ENCODE measurements at regions not wholly inside any gene's neighbourhood (a gene's known extent, or its start where the extent isn't known, plus 50 kb on each side); places are given as distances from the start of the nearest gene placed in this dataset.

DNA sequence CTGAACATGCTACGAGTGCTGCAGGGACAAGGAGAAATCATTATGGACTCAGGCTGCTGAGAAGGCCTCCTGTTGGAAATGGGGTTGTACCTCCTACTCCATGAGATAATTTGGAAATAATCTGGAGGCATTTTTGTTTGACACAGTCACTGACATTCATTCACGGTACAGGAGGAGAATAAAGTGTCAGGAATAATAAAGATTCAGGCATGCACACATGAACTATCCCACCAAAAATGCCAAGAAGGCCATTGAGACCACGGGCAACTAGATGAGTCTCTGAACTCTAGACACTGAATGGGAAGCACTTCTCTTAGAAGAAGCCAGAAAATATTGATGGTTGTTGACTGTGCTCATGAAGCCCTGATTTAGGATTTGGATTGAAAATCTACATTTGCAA is 220.9 kb upstream of the HABP2 start:
- no peak overlapping the region for H3K9ac ChIP-seq (ENCODE audit: low read length)
- no peaks in the 10 kb centered on the region for H3K9me2 ChIP-seq (ENCODE audit: insufficient read depth, low read length)
- H3K27me3 ChIP-seq (ENCODE audit: insufficient read depth, low read depth, low read length), result no peaks in the 10 kb centered on the region
- H3K9me3 ChIP-seq (ENCODE audit: low read length), result no peaks in the 10 kb centered on the region
- H3K36me3 ChIP-seq (ENCODE audit: insufficient read depth, low read length), result no peaks in the 10 kb centered on the region
- H3K79me2 ChIP-seq (replicated peaks; ENCODE audit: insufficient read depth, low read length), result no peaks in the 10 kb centered on the region
- no peak for TF ChIP-seq TAF1 (IDR thresholded peaks at IDR 0.05; ENCODE audit: low read depth)
- no peak for TF ChIP-seq EP300 (conservative IDR thresholded peaks at IDR 0.05; ENCODE audit: poor library complexity, severe bottlenecking)
- no peak for TF ChIP-seq SMC3 (conservative IDR thresholded peaks at IDR 0.05; ENCODE audit: poor library complexity)
- no peak for TF ChIP-seq POLR2AphosphoS5 (IDR thresholded peaks at IDR 0.05)
- no peak for TF ChIP-seq MXI1 (conservative IDR thresholded peaks at IDR 0.05; ENCODE audit: poor library complexity, severe bottlenecking)
- no peak overlapping the region for H2AFZ ChIP-seq (ENCODE audit: low read depth, low read length)
- H3K4me2 ChIP-seq (ENCODE audit: low read length), result no peak overlapping the region
- no peaks in the 10 kb centered on the region for H4K20me1 ChIP-seq (ENCODE audit: insufficient read depth)
- H3F3A ChIP-seq (ENCODE audit: insufficient read depth, low read length, poor library complexity, severe bottlenecking), result no peaks in the 10 kb centered on the region
- no peak overlapping the region for H3K4me3 ChIP-seq (ENCODE audit: low read length)
- no peak overlapping the region for H3K27ac ChIP-seq (ENCODE audit: low read length)

DNA sequence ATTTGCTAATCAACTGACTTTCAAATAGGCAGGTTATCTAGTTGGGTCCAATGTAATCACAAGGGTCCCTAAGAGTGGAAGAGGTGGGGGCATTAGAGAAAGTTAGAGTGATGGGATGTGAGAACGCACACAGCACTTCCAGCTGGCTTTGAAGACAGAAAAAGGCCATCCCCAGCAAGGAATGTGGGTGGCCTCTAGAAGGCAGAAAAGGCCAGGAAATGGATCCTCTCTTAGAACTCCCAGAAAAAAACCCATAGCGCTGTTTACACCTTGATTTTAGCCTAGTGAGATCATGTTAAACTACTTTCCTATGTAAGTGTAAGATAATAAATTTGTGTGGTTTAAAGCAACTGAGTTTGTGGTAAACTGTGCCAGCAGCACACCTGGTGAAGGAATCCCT is 219.5 kb upstream of the HABP2 start:
- no peaks in the 10 kb centered on the region for H3K9me2 ChIP-seq (ENCODE audit: insufficient read depth, low read length)
- no peak overlapping the region for H3K4me2 ChIP-seq (ENCODE audit: low read length)
- no peak overlapping the region for H3K4me3 ChIP-seq (ENCODE audit: low read length)
- no peak overlapping the region for H3K27ac ChIP-seq (ENCODE audit: low read length)
- no peaks in the 10 kb centered on the region for H3F3A ChIP-seq (ENCODE audit: insufficient read depth, low read length, poor library complexity, severe bottlenecking)
- TF ChIP-seq POLR2AphosphoS5 (IDR thresholded peaks at IDR 0.05) (no peak), TAF1 (IDR thresholded peaks at IDR 0.05; ENCODE audit: low read depth) (no peak), SMC3 (conservative IDR thresholded peaks at IDR 0.05; ENCODE audit: poor library complexity) (no peak), EZH2 (IDR thresholded peaks at IDR 0.05; ENCODE audit: borderline replicate concordance, insufficient read depth, low read length, poor library complexity, severe bottlenecking) (no peak), MXI1 (conservative IDR thresholded peaks at IDR 0.05; ENCODE audit: poor library complexity, severe bottlenecking) (no peak), RAD21 (conservative IDR thresholded peaks at IDR 0.05) (no peak)
- TF ChIP-seq, protein P1, sequence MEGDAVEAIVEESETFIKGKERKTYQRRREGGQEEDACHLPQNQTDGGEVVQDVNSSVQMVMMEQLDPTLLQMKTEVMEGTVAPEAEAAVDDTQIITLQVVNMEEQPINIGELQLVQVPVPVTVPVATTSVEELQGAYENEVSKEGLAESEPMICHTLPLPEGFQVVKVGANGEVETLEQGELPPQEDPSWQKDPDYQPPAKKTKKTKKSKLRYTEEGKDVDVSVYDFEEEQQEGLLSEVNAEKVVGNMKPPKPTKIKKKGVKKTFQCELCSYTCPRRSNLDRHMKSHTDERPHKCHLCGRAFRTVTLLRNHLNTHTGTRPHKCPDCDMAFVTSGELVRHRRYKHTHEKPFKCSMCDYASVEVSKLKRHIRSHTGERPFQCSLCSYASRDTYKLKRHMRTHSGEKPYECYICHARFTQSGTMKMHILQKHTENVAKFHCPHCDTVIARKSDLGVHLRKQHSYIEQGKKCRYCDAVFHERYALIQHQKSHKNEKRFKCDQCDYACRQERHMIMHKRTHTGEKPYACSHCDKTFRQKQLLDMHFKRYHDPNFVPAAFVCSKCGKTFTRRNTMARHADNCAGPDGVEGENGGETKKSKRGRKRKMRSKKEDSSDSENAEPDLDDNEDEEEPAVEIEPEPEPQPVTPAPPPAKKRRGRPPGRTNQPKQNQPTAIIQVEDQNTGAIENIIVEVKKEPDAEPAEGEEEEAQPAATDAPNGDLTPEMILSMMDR (IDR thresholded peaks at IDR 0.05; ENCODE audit: poor library complexity, severe bottlenecking), result no peak
- H3K79me2 ChIP-seq (replicated peaks; ENCODE audit: insufficient read depth, low read length), result no peaks in the 10 kb centered on the region
- H3K36me3 ChIP-seq (ENCODE audit: insufficient read depth, low read length), result no peaks in the 10 kb centered on the region
- no peak overlapping the region for H3K9ac ChIP-seq (ENCODE audit: low read length)
- H2AFZ ChIP-seq (ENCODE audit: low read depth, low read length), result no peak overlapping the region
- H3K27me3 ChIP-seq (ENCODE audit: insufficient read depth, low read depth, low read length), result no peaks in the 10 kb centered on the region
- no peaks in the 10 kb centered on the region for H3K9me3 ChIP-seq (ENCODE audit: low read length)
- H4K20me1 ChIP-seq (ENCODE audit: insufficient read depth), result no peaks in the 10 kb centered on the region

DNA sequence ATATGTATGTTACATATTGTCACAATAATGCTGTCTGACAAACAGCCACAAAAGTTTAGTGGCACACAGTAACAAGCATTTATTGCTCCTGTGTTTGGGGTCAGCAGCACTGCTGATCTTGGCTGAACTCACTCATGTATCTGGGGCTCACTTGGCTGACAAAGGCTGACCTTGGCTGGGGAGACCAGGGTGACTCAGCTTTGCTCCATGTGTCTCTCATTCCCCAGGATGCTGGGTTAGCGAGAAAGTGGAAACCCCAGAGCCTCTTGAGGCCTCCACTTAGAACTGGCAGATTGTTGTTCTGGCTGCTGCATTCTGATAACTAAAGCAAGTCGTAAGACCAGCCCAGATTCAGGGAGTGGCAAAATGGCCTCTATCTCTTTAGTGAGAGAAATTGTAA is 217.3 kb upstream of the HABP2 start:
- Histone ChIP-seq H2AFZ (ENCODE audit: low read depth, low read length) (no peak overlapping the region), H3K4me2 (ENCODE audit: low read length) (no peak overlapping the region)

More for the DNA sequence above, 217.3 kb upstream of the HABP2 start:
- H3K9me2 ChIP-seq (ENCODE audit: insufficient read depth, low read length), result no peaks in the 10 kb centered on the region
- H3K27me3 ChIP-seq (ENCODE audit: insufficient read depth, low read depth, low read length), result no peaks in the 10 kb centered on the region
- TF ChIP-seq, protein P2, sequence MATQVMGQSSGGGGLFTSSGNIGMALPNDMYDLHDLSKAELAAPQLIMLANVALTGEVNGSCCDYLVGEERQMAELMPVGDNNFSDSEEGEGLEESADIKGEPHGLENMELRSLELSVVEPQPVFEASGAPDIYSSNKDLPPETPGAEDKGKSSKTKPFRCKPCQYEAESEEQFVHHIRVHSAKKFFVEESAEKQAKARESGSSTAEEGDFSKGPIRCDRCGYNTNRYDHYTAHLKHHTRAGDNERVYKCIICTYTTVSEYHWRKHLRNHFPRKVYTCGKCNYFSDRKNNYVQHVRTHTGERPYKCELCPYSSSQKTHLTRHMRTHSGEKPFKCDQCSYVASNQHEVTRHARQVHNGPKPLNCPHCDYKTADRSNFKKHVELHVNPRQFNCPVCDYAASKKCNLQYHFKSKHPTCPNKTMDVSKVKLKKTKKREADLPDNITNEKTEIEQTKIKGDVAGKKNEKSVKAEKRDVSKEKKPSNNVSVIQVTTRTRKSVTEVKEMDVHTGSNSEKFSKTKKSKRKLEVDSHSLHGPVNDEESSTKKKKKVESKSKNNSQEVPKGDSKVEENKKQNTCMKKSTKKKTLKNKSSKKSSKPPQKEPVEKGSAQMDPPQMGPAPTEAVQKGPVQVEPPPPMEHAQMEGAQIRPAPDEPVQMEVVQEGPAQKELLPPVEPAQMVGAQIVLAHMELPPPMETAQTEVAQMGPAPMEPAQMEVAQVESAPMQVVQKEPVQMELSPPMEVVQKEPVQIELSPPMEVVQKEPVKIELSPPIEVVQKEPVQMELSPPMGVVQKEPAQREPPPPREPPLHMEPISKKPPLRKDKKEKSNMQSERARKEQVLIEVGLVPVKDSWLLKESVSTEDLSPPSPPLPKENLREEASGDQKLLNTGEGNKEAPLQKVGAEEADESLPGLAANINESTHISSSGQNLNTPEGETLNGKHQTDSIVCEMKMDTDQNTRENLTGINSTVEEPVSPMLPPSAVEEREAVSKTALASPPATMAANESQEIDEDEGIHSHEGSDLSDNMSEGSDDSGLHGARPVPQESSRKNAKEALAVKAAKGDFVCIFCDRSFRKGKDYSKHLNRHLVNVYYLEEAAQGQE (IDR thresholded peaks at IDR 0.05; ENCODE audit: borderline replicate concordance), result no peak
- TF ChIP-seq MXI1 (conservative IDR thresholded peaks at IDR 0.05; ENCODE audit: poor library complexity, severe bottlenecking) (no peak), EZH2 (IDR thresholded peaks at IDR 0.05; ENCODE audit: borderline replicate concordance, insufficient read depth, low read length, poor library complexity, severe bottlenecking) (no peak)
- H3K27ac ChIP-seq (ENCODE audit: low read length), result no peak overlapping the region
- no peaks in the 10 kb centered on the region for H4K20me1 ChIP-seq (ENCODE audit: insufficient read depth)
- no peaks in the 10 kb centered on the region for H3K36me3 ChIP-seq (ENCODE audit: insufficient read depth, low read length)
- no peaks in the 10 kb centered on the region for H3K79me2 ChIP-seq (replicated peaks; ENCODE audit: insufficient read depth, low read length)
- no peaks in the 10 kb centered on the region for H3F3A ChIP-seq (ENCODE audit: insufficient read depth, low read length, poor library complexity, severe bottlenecking)
- H3K9me3 ChIP-seq (ENCODE audit: low read length), result no peaks in the 10 kb centered on the region
- no peak overlapping the region for H3K4me3 ChIP-seq (ENCODE audit: low read length)
- H3K9ac ChIP-seq (ENCODE audit: low read length), result no peak overlapping the region
